ENCODE measurements at regions not wholly inside any gene's neighbourhood (a gene's known extent, or its start where the extent isn't known, plus 50 kb on each side); places are given as distances from the start of the nearest gene placed in this dataset.

DNA sequence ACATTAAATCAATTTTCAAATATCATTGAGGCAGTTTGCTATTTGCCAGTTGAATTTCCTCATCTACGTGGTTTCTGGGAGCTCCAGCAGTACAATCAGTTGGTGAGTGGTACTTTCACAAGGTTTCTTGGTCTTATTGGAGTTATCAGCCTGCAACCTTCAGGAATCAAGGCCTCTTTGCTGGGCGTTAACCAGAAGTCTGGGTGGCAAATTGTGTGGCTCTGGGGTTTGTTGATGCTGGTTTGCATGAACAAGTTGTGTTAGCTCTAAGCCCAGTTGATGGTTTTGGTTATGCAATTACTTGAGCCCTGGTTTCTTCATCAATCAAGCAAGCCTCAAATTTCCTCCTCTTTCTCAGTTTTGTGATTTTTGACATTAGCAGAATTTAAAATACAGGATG is 152.9 kb upstream of the ANKRD55 start:
- intact Hi-C loops (cut with micrococcal nuclease) = no loop called here
- ATAC-seq (no peak), DNase-seq (no peak)
- TF ChIP-seq, protein P1, sequence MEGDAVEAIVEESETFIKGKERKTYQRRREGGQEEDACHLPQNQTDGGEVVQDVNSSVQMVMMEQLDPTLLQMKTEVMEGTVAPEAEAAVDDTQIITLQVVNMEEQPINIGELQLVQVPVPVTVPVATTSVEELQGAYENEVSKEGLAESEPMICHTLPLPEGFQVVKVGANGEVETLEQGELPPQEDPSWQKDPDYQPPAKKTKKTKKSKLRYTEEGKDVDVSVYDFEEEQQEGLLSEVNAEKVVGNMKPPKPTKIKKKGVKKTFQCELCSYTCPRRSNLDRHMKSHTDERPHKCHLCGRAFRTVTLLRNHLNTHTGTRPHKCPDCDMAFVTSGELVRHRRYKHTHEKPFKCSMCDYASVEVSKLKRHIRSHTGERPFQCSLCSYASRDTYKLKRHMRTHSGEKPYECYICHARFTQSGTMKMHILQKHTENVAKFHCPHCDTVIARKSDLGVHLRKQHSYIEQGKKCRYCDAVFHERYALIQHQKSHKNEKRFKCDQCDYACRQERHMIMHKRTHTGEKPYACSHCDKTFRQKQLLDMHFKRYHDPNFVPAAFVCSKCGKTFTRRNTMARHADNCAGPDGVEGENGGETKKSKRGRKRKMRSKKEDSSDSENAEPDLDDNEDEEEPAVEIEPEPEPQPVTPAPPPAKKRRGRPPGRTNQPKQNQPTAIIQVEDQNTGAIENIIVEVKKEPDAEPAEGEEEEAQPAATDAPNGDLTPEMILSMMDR (IDR thresholded peaks at IDR 0.05) = no peak
- no peaks in the 10 kb centered on the region for H3K4me1 Mint-ChIP-seq (ENCODE audit: low read depth)
- CTCF ChIA-PET = no interaction called here
- H3K9me3 Mint-ChIP-seq = no peaks in the 10 kb centered on the region
- H3K27me3 Mint-ChIP-seq = peaks cover 3% of the 10 kb centered on the region
- POLR2A ChIA-PET = no interaction called here
- no peak overlapping the region for H3K27ac Mint-ChIP-seq
- no peak overlapping the region for H3K4me3 Mint-ChIP-seq
- no peaks in the 10 kb centered on the region for H3K36me3 Mint-ChIP-seq (ENCODE audit: low read depth)

DNA sequence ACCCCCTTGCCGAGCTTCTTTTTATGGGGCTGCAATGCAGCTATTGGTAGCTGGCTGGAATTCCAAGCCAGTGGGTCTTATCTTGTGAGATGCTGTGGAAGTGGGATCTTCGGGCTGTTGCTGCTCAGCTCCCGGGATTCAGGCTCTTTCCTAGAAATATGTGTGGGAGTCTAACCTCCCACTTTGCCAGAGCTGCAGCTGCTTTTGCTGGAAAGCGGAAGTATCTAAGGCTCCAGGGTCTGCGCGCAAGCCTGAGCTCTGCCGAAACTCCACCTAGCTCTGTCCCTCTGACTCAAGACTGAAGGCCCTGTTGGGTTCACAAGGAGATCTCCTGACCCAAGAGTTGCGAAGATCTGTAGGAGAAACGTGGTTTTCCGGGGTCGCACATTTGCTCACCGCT is 151.1 kb upstream of the ANKRD55 start:
- intact Hi-C loops (cut with micrococcal nuclease) = no loop called here
- TF ChIP-seq, protein P1 (IDR thresholded peaks at IDR 0.05) = no peak
- Mint-ChIP-seq H3K4me1 (ENCODE audit: low read depth) (peaks cover 1% of the 10 kb centered on the region), H3K36me3 (ENCODE audit: low read depth) (no peaks in the 10 kb centered on the region), H3K9me3 (no peaks in the 10 kb centered on the region), H3K4me3 (no peak overlapping the region), H3K27me3 (peaks cover 5% of the 10 kb centered on the region), H3K27ac (no peak overlapping the region)
- ATAC-seq = no peak
- ChIA-PET POLR2A (no interaction called here), CTCF (interaction anchor here (0.9 kb wide), 1 partner anchor 9 kb away, joined by 3 read pairs; no protein-coding TSS in a partner anchor)
- DNase-seq = no peak

DNA sequence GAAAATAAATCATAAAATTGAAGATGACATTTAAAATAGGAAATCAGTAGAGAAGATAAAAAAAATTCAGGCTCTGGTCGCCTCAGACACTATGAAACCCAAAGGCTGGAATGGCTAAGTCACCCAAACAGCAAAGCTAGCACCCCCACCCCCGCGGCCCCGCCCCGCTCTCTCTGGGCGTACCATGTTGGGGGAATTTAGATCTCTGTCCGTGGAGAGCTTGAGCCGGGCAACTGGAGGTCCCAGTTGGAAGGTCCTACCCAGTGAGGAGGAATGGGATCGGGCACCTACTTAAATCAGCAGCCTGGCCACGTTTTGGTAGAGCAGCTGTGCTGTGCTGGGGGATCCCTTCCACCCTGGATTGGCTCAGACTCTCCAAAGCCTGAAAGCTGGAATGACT is 150.6 kb upstream of the ANKRD55 start:
- POLR2A ChIA-PET = no interaction called here
- Mint-ChIP-seq H3K4me3 (no peak overlapping the region), H3K4me1 (ENCODE audit: low read depth) (peaks cover 1% of the 10 kb centered on the region), H3K36me3 (ENCODE audit: low read depth) (no peaks in the 10 kb centered on the region), H3K9me3 (no peaks in the 10 kb centered on the region), H3K27ac (no peak overlapping the region), H3K27me3 (peaks cover 5% of the 10 kb centered on the region)
- intact Hi-C loops (cut with micrococcal nuclease) = no loop called here
- DNase-seq (no peak), ATAC-seq (no peak)
- TF ChIP-seq, protein P1 (IDR thresholded peaks at IDR 0.05) = no peak
- CTCF ChIA-PET = interaction anchor here (0.9 kb wide), 1 partner anchor 8 kb away, joined by 3 read pairs; no protein-coding TSS in a partner anchor

DNA sequence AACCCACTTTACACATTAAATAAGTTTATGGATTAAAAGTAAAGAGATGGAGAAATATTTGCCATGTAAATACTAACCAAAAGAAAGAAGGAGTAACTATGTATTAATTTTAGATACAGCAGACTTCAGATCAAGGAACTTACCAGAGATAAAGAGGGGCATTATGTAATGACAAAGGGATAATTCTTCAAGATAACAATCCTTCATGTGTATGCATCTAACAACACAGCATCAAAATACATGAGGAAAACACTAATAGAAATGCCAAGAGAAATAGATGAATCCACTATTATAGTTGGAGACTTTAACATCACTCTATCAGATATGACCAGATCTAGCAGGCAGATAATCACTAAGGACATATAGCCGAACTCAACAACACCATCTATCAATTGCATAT is 149.8 kb upstream of the ANKRD55 start:
- Mint-ChIP-seq H3K4me3 (no peak overlapping the region), H3K36me3 (ENCODE audit: low read depth) (no peaks in the 10 kb centered on the region), H3K27ac (no peak overlapping the region), H3K9me3 (no peaks in the 10 kb centered on the region), H3K4me1 (ENCODE audit: low read depth) (peaks cover 1% of the 10 kb centered on the region), H3K27me3 (peaks cover 5% of the 10 kb centered on the region)
- ChIA-PET POLR2A (no interaction called here), CTCF (no interaction called here)
- no peak for ATAC-seq
- intact Hi-C loops (cut with micrococcal nuclease) = no loop called here
- TF ChIP-seq, protein P1 (IDR thresholded peaks at IDR 0.05) = no peak
- DNase-seq = no peak

DNA sequence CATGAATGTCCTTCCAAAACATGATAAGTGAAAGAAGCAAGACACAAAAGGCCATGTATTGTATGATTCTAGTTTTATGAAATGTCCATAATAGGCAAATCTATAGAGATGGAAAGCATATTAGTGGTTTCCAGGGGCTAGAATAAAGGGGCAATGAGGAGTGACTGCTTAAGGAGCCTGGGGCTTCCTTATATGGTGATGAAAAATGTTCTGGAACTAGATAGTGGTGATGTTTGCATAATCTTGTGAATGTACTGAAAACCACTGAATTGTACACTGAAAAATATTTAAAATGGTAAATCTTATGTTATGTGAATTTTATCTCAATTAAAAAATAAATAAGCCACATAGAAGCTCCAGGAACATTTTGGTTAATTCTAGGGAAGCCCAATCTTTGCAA is 144.4 kb upstream of the ANKRD55 start:
- POLR2A ChIA-PET = no interaction called here
- CTCF ChIA-PET = no interaction called here
- ATAC-seq = no peak
- Mint-ChIP-seq H3K4me3 (no peak overlapping the region), H3K9me3 (peaks cover 4% of the 10 kb centered on the region), H3K27me3 (peaks cover 5% of the 10 kb centered on the region), H3K27ac (no peak overlapping the region), H3K36me3 (ENCODE audit: low read depth) (no peaks in the 10 kb centered on the region), H3K4me1 (ENCODE audit: low read depth) (peaks cover 1% of the 10 kb centered on the region)
- no peak for DNase-seq
- TF ChIP-seq, protein P1 (IDR thresholded peaks at IDR 0.05) = no peak
- intact Hi-C loops (cut with micrococcal nuclease) = no loop called here

Data from activated CD8-positive, alpha-beta T cell treated with anti-CD3 and anti-CD28 coated beads for 36 hours (primary cell).